ENCODE measurements at regions not wholly inside any gene's neighbourhood (a gene's known extent, or its start where the extent isn't known, plus 50 kb on each side); places are given as distances from the start of the nearest gene placed in this dataset.

- no peaks in the 10 kb centered on the region for H3K79me2 ChIP-seq (ENCODE audit: insufficient read depth, low read length)
These were observed 362.7 kb downstream of the GLRX3 start for GRCh38 chr10:130498934-130499333.

DNA sequence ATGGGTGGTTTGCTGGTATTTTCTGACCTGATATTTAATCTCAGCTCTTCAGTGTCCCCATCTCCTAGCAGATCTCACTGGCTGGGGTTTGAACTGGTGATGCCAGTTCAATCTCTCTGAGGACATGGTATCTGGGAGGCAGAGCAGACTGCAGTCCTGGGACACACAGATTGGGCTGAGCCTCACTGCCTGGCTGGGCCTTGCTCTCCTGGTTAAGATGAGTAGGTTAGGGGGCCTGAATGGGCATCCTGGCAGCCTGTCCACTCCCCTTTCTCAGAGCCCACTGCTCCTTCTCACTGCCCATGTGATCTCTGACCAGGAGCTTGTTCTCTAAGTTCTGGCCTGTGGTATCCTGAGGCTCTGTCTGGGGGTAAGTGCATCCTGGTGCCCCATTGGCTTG, 363.4 kb downstream of the GLRX3 start:
- no peaks in the 10 kb centered on the region for H4K20me1 ChIP-seq (ENCODE audit: insufficient read depth, low read length, poor library complexity, severe bottlenecking)
- no peak for TF ChIP-seq EZH2phosphoT487 (IDR thresholded peaks at IDR 0.05; ENCODE audit: borderline replicate concordance)
- TF ChIP-seq, protein P1, sequence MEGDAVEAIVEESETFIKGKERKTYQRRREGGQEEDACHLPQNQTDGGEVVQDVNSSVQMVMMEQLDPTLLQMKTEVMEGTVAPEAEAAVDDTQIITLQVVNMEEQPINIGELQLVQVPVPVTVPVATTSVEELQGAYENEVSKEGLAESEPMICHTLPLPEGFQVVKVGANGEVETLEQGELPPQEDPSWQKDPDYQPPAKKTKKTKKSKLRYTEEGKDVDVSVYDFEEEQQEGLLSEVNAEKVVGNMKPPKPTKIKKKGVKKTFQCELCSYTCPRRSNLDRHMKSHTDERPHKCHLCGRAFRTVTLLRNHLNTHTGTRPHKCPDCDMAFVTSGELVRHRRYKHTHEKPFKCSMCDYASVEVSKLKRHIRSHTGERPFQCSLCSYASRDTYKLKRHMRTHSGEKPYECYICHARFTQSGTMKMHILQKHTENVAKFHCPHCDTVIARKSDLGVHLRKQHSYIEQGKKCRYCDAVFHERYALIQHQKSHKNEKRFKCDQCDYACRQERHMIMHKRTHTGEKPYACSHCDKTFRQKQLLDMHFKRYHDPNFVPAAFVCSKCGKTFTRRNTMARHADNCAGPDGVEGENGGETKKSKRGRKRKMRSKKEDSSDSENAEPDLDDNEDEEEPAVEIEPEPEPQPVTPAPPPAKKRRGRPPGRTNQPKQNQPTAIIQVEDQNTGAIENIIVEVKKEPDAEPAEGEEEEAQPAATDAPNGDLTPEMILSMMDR (conservative IDR thresholded peaks at IDR 0.05; ENCODE audit: low read length): no peak
- no peaks in the 10 kb centered on the region for H3K27me3 ChIP-seq (ENCODE audit: insufficient read depth, low read length, poor library complexity, severe bottlenecking)
- no peaks in the 10 kb centered on the region for H3K36me3 ChIP-seq (ENCODE audit: insufficient read depth, low read length)
- H3K9ac ChIP-seq (ENCODE audit: low read depth, low read length, poor library complexity, severe bottlenecking): no peak overlapping the region
- H3K4me3 ChIP-seq (ENCODE audit: low read length, poor library complexity, severe bottlenecking): no peak overlapping the region
- H3K9me2 ChIP-seq (replicated peaks; ENCODE audit: low read depth, low read length): no peaks in the 10 kb centered on the region
- no peak overlapping the region for H3K4me2 ChIP-seq (ENCODE audit: low read depth, low read length, poor library complexity, severe bottlenecking)
- no peaks in the 10 kb centered on the region for H3K79me2 ChIP-seq (ENCODE audit: insufficient read depth, low read length)
- H2AFZ ChIP-seq (ENCODE audit: low read length): no peak overlapping the region
- peaks cover 19% of the 10 kb centered on the region; the same call in 1 of the 2 replicates for H3K9me3 ChIP-seq (ENCODE audit: insufficient read depth, low read depth, low read length)
- H3F3A ChIP-seq (ENCODE audit: low read depth): no peaks in the 10 kb centered on the region
- H3K4me1 ChIP-seq (ENCODE audit: insufficient read depth, low read length, poor library complexity, severe bottlenecking): no peaks in the 10 kb centered on the region

More at GRCh38 chr10:130498934-130499333, 362.7 kb downstream of the GLRX3 start:
- Histone ChIP-seq H3K4me3 (ENCODE audit: low read length, poor library complexity, severe bottlenecking) (no peak overlapping the region), H3K36me3 (ENCODE audit: insufficient read depth, low read length) (no peaks in the 10 kb centered on the region), H3K9me3 (ENCODE audit: insufficient read depth, low read depth, low read length) (peaks cover 22% of the 10 kb centered on the region; the same call in 1 of the 2 replicates), H3K4me1 (ENCODE audit: insufficient read depth, low read length, poor library complexity, severe bottlenecking) (no peaks in the 10 kb centered on the region), H3K9ac (ENCODE audit: low read depth, low read length, poor library complexity, severe bottlenecking) (no peak overlapping the region), H3K4me2 (ENCODE audit: low read depth, low read length, poor library complexity, severe bottlenecking) (no peak overlapping the region), H2AFZ (ENCODE audit: low read length) (no peak overlapping the region), H3K9me2 (replicated peaks; ENCODE audit: low read depth, low read length) (no peaks in the 10 kb centered on the region), H4K20me1 (ENCODE audit: insufficient read depth, low read length, poor library complexity, severe bottlenecking) (no peaks in the 10 kb centered on the region), H3F3A (ENCODE audit: low read depth) (no peaks in the 10 kb centered on the region), H3K27me3 (ENCODE audit: insufficient read depth, low read length, poor library complexity, severe bottlenecking) (no peaks in the 10 kb centered on the region)
- TF ChIP-seq, protein P1 (conservative IDR thresholded peaks at IDR 0.05; ENCODE audit: low read length): no peak
- no peak for TF ChIP-seq EZH2phosphoT487 (IDR thresholded peaks at IDR 0.05; ENCODE audit: borderline replicate concordance)

DNA sequence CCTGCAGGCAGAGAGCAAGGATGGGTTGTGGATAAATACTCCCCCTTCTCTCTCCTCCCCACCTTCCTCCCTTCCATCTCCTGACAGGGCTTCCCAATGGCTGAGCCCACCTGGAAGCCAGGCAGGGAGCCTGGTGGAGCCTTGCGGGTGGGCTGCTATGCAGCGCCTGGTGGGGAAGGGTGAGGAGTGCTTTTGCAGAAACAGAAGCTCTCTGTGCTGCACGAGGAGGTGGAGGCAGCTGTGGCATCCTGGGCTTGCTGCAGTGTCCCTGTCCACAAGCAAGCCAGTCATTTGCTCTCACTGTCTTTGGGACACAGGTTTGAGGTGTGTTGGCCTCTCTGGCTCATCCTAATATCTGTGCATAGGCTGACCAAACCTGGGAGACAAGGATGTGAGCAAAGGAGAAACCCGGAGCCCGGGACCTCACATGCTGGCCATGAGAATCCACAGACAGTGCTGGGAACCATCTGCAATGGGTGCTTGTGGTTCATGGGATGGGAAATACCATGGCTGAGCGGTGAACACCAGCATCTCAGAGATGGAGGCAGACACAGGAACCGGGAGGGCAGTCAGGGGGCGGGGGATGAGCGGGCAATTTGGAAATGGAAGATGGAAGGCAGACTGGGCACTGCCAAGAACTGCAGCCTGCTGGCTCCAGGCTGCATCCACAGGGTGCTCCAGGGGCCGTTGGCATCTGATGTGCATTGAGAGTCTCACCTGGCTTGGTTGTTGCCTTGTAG, 364.2 kb downstream of the GLRX3 start:
- TF ChIP-seq, protein P1 (conservative IDR thresholded peaks at IDR 0.05; ENCODE audit: low read length): no peak
- TF ChIP-seq EZH2phosphoT487 (IDR thresholded peaks at IDR 0.05; ENCODE audit: borderline replicate concordance): no peak

More for the DNA sequence above, 364.2 kb downstream of the GLRX3 start:
- no peaks in the 10 kb centered on the region for H3K27me3 ChIP-seq (ENCODE audit: insufficient read depth, low read length, poor library complexity, severe bottlenecking)
- no peaks in the 10 kb centered on the region for H4K20me1 ChIP-seq (ENCODE audit: insufficient read depth, low read length, poor library complexity, severe bottlenecking)
- H3K4me1 ChIP-seq (ENCODE audit: insufficient read depth, low read length, poor library complexity, severe bottlenecking): no peaks in the 10 kb centered on the region
- no peaks in the 10 kb centered on the region for H3F3A ChIP-seq (ENCODE audit: low read depth)
- no peaks in the 10 kb centered on the region for H3K79me2 ChIP-seq (ENCODE audit: insufficient read depth, low read length)
- H2AFZ ChIP-seq (ENCODE audit: low read length): no peak overlapping the region
- H3K4me2 ChIP-seq (ENCODE audit: low read depth, low read length, poor library complexity, severe bottlenecking): no peak overlapping the region
- peaks cover 16% of the 10 kb centered on the region; the same call in 1 of the 2 replicates for H3K9me3 ChIP-seq (ENCODE audit: insufficient read depth, low read depth, low read length)
- no peak overlapping the region for H3K9ac ChIP-seq (ENCODE audit: low read depth, low read length, poor library complexity, severe bottlenecking)
- no peaks in the 10 kb centered on the region for H3K9me2 ChIP-seq (replicated peaks; ENCODE audit: low read depth, low read length)
- no peaks in the 10 kb centered on the region for H3K36me3 ChIP-seq (ENCODE audit: insufficient read depth, low read length)
- H3K4me3 ChIP-seq (ENCODE audit: low read length, poor library complexity, severe bottlenecking): no peak overlapping the region
